Hematopoietic multipotent progenitor cell treated with erythropoietin and hydrocortisone succinate and interleukin-3 and kit ligand, for 4 days (in vitro differentiated cells): ENCODE measurements at regions not wholly inside any gene's neighbourhood (a gene's known extent, or its start where the extent isn't known, plus 50 kb on each side); places are given as distances from the start of the nearest gene placed in this dataset.

Experiments
- DNase-seq: peaks from one replicate; pipeline ENCODE4 v3.0.0-alpha.2; 2015

- no peak for DNase-seq
Observed at GRCh38 chr2:173741759-173742158, 223.4 kb downstream of the SP3 start.

- DNase-seq = no peak
Observed at GRCh38 chr2:173747035-173747434, 218.1 kb downstream of the SP3 start.

GRCh38 chr2:173749315-173749714 is 215.9 kb downstream of the SP3 start:
- DNase-seq = no peak

GRCh38 chr2:173750353-173750801 is 214.8 kb downstream of the SP3 start:
- DNase-seq = no peak

GRCh38 chr2:173750831-173751230 is 214.3 kb downstream of the SP3 start:
- DNase-seq = no peak

- DNase-seq = no peak
Observed at GRCh38 chr2:173751245-173751975, 213.8 kb downstream of the SP3 start.

- DNase-seq = peak; percentile 30
Observed at GRCh38 chr2:173752152-173752551, 213.0 kb downstream of the SP3 start.

- DNase-seq = no peak
Observed at GRCh38 chr2:173753441-173753840, 211.7 kb downstream of the SP3 start.

GRCh38 chr2:173754165-173754564 is 211.0 kb downstream of the SP3 start:
- no peak for DNase-seq

- DNase-seq = no peak
Observed at GRCh38 chr2:173754837-173755236, 210.3 kb downstream of the SP3 start.

GRCh38 chr2:173755798-173756197 is 209.4 kb downstream of the SP3 start:
- DNase-seq = no peak

GRCh38 chr2:173759959-173760358 is 205.2 kb downstream of the SP3 start:
- no peak for DNase-seq

GRCh38 chr2:173760553-173760952 is 204.6 kb downstream of the SP3 start:
- no peak for DNase-seq

GRCh38 chr2:173761603-173762119 is 203.5 kb downstream of the SP3 start:
- DNase-seq = no peak

- peak; percentile 71 for DNase-seq
Observed at GRCh38 chr2:173762221-173762620, 203.0 kb downstream of the SP3 start.

- DNase-seq = no peak
Observed at GRCh38 chr2:173762864-173763263, 202.3 kb downstream of the SP3 start.

- no peak for DNase-seq
Observed at GRCh38 chr2:173763641-173764040, 201.5 kb downstream of the SP3 start.

GRCh38 chr2:173764094-173764493 is 201.1 kb downstream of the SP3 start:
- DNase-seq = no peak

- DNase-seq = peak; percentile 54
Observed at GRCh38 chr2:173766537-173767289, 198.5 kb downstream of the SP3 start.

GRCh38 chr2:173770947-173771678 is 194.1 kb downstream of the SP3 start:
- no peak for DNase-seq

GRCh38 chr2:173772205-173772604 is 193.0 kb downstream of the SP3 start:
- no peak for DNase-seq

- no peak for DNase-seq
Observed at GRCh38 chr2:173773076-173773475, 192.1 kb downstream of the SP3 start.

- no peak for DNase-seq
Observed at GRCh38 chr2:173775440-173775839, 189.7 kb downstream of the SP3 start.
